ENCODE measurements at regions not wholly inside any gene's neighbourhood (a gene's known extent, or its start where the extent isn't known, plus 50 kb on each side); places are given as distances from the start of the nearest gene placed in this dataset.

DNA sequence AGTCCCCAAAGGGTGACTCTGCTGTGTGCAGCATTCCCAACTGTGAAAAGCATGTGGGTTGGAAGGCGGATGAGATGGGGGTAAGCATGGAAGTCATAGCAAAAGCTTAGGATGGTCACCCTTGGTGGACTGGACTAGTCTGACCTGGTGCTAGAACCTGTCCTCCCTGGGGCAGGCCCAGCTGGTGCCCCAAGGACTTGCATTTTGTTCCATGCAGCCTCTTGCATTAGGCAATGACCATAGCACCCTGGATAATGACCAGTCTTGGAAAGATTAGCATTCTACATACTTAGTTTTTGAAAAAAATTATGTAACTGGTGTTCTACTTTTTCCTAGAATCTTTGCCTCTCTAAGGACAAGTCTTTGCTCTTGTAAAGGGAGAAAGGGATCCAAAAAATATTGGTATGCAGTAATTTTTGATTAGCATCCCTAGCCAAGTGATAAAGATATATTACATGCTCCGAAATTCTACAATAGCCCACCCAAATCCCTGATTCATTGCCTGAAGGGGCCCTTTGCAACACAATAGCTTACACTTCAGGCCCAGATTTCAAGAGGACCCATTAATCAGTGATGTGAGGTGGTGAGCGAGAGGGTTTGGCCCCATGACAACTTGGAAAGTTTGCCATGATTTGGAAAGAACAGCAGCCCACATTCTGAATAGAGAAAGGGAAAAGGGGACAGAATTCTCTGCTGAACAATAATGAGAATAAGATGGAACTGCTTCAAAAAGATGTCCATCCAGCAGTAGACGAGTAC lies 93.3 kb upstream of the CD180 start:
- BruUV-seq (replicated peaks): no TSS peak
- intact Hi-C loops (cut with micrococcal nuclease; ENCODE audit: unreplicated experiment): no loop called here
- H3K4me1 ChIP-seq (replicated peaks; ENCODE audit: insufficient read depth): no peaks in the 10 kb centered on the region
- no peaks in the 10 kb centered on the region for H3F3A ChIP-seq (ENCODE audit: insufficient read depth, low read depth)
- H3K79me2 ChIP-seq (ENCODE audit: low read depth): no peaks in the 10 kb centered on the region
- no peak for TF ChIP-seq EZH2 (IDR thresholded peaks at IDR 0.05; ENCODE audit: low read depth)
- ChIA-PET POLR2A (ENCODE audit: unreplicated experiment) (no interaction called here), CTCF (no interaction called here)
- no peak for DNase-seq
- no peak overlapping the region for H3K4me2 ChIP-seq
- H3K4me3 ChIP-seq: no peak overlapping the region
- H3K27me3 ChIP-seq (ENCODE audit: insufficient read depth, low read depth): no peaks in the 10 kb centered on the region; the same call in 1 of the 2 replicates
- H3K27ac ChIP-seq: no peak overlapping the region
- H2AFZ ChIP-seq: no peak overlapping the region
- H3K9me3 ChIP-seq (ENCODE audit: insufficient read depth, low read depth): no peaks in the 10 kb centered on the region
- H3K9me2 ChIP-seq (ENCODE audit: insufficient read depth): no peaks in the 10 kb centered on the region
- H3K36me3 ChIP-seq (ENCODE audit: low read depth): no peaks in the 10 kb centered on the region
- no peaks in the 10 kb centered on the region for H4K20me1 ChIP-seq (ENCODE audit: insufficient read depth)

- Histone ChIP-seq H3K4me3 (no peak overlapping the region), H3K79me2 (ENCODE audit: low read depth) (no peaks in the 10 kb centered on the region), H3K9me2 (ENCODE audit: insufficient read depth) (no peaks in the 10 kb centered on the region), H3K27ac (no peak overlapping the region), H3K9me3 (ENCODE audit: insufficient read depth, low read depth) (no peaks in the 10 kb centered on the region), H3K4me1 (replicated peaks; ENCODE audit: insufficient read depth) (no peaks in the 10 kb centered on the region), H3F3A (ENCODE audit: insufficient read depth, low read depth) (no peaks in the 10 kb centered on the region), H2AFZ (no peak overlapping the region), H3K4me2 (no peak overlapping the region), H4K20me1 (ENCODE audit: insufficient read depth) (no peaks in the 10 kb centered on the region), H3K27me3 (ENCODE audit: insufficient read depth, low read depth) (no peaks in the 10 kb centered on the region; the same call in 1 of the 2 replicates), H3K36me3 (ENCODE audit: low read depth) (no peaks in the 10 kb centered on the region)
- no TSS peak for BruUV-seq (replicated peaks)
- TF ChIP-seq EZH2 (IDR thresholded peaks at IDR 0.05; ENCODE audit: low read depth) (no peak), CTCF (conservative IDR thresholded peaks at IDR 0.05) (no peak)
- POLR2A ChIA-PET (ENCODE audit: unreplicated experiment): no interaction called here
- no peak for DNase-seq
- intact Hi-C loops (cut with micrococcal nuclease; ENCODE audit: unreplicated experiment): no loop called here
- CTCF ChIA-PET: no interaction called here
Observed at GRCh38 chr5:67287510-67288268, 91.1 kb upstream of the CD180 start.

DNA sequence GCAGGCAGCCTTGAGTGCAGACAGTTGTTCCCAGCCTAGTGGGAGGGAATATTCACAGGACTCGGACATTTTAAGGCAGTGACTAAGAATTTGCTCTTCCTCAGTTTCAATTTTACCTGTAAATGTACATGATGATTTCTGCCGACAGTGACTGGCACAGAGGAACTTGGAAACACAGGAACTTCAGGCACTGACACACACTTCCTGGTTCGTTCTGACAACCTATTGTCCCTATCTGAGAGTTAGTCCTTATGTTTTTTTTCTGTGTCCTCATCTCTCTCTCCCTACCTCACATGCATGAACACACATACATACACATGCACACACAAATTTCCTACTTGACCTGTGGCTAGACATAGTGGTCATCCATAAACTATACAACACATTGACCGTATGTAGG lies 89.4 kb upstream of the CD180 start:
- no TSS peak for BruUV-seq (replicated peaks)
- no peak for TF ChIP-seq EZH2 (IDR thresholded peaks at IDR 0.05; ENCODE audit: low read depth)
- no peak for TF ChIP-seq CTCF (conservative IDR thresholded peaks at IDR 0.05)
- ChIA-PET CTCF (no interaction called here), POLR2A (ENCODE audit: unreplicated experiment) (no interaction called here)
- intact Hi-C loops (cut with micrococcal nuclease; ENCODE audit: unreplicated experiment): no loop called here
- no peaks in the 10 kb centered on the region for H3K9me2 ChIP-seq (ENCODE audit: insufficient read depth)
- H3K4me1 ChIP-seq (replicated peaks; ENCODE audit: insufficient read depth): no peaks in the 10 kb centered on the region
- H3K4me3 ChIP-seq: no peak overlapping the region
- H4K20me1 ChIP-seq (ENCODE audit: insufficient read depth): no peaks in the 10 kb centered on the region
- H3K27me3 ChIP-seq (ENCODE audit: insufficient read depth, low read depth): no peaks in the 10 kb centered on the region; the same call in 1 of the 2 replicates
- no peaks in the 10 kb centered on the region for H3K79me2 ChIP-seq (ENCODE audit: low read depth)
- no peaks in the 10 kb centered on the region for H3K36me3 ChIP-seq (ENCODE audit: low read depth)
- H2AFZ ChIP-seq: no peak overlapping the region
- DNase-seq: no peak
- no peaks in the 10 kb centered on the region for H3K9me3 ChIP-seq (ENCODE audit: insufficient read depth, low read depth)
- H3K27ac ChIP-seq: no peak overlapping the region
- no peaks in the 10 kb centered on the region for H3F3A ChIP-seq (ENCODE audit: insufficient read depth, low read depth)
- no peak overlapping the region for H3K4me2 ChIP-seq
